ENCODE measurements at regions not wholly inside any gene's neighbourhood (a gene's known extent, or its start where the extent isn't known, plus 50 kb on each side); places are given as distances from the start of the nearest gene placed in this dataset.

GRCh38 chr18:46268671-46269070 lies 164.5 kb downstream of the HAUS1 start:
- no peak for DNase-seq

DNA sequence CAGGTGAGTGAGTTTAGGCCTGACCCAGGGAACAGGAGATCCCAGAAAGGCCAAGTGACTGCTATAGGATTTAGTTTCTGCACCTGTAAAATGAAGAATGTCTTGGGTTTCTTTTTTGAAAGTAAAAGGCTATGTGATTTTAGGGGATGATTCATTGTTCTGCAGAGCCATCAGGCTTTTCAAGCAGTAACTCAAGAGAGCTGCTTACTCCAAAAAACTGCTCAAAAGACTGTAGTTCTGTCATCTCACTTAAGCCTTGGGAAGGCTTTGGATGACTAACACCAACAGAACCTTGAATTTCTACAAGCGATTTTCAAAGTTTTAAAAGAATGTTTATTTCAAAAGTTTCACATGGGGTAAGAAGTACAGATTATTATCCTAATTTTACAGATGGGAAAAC lies 165.1 kb downstream of the HAUS1 start:
- DNase-seq, result no peak

DNA sequence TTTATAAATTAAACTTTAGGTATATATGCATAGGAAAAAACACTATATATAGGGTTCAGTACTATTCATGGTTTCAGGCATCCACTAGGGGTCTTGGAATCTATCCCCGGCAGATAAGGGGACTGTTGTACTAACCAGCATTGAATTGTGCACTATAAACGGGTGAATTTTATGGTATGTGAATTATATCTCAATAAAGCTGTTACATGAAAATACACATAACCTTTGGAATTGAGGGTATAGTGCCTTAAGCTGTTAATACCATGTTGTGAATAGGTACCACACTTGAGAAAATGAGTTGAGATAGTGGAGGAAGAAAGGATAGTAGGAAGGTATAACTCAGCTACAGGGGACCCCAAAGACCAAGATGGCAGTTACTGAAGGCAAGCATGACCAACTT lies 167.3 kb downstream of the HAUS1 start:
- no peak for DNase-seq

DNA sequence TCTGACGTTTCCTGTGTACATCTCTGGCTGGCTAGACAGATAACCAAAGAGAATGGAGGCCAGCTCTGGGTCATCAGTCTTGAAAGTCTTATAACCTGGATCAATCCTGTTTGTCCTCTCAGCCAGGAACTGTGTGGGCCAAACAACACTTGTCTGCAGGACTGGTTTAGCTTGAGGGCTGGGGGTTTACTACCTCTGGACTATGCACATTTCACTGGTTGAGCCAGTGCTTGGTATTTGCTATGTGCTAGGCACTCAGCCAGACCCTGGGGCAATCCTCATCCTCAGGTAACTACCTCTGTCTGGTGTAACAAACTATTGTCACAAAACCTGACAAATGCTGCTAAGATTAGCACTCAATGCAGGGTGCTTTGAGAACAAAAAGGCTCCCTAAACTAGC lies 169.7 kb downstream of the HAUS1 start:
- no peak for DNase-seq

DNA sequence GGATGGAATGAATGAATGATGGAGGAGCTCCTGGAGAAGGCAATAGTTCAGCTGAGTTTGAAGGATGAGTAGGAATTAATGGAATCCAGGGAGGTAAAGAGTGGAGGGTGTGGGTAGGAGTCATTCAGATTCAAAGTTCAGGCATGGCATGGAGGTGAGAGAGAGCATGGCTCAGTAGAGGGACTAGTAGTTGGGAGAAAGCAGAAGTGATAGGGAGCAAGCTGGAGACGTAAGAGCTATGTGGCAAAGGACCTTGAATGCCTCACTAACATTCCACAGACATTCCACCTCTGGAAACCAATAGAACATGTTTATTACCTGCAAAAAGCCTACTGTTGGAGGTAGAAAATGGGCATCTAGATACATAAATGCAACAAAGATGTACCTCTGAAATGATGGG lies 170.1 kb downstream of the HAUS1 start:
- DNase-seq, result no peak

DNA sequence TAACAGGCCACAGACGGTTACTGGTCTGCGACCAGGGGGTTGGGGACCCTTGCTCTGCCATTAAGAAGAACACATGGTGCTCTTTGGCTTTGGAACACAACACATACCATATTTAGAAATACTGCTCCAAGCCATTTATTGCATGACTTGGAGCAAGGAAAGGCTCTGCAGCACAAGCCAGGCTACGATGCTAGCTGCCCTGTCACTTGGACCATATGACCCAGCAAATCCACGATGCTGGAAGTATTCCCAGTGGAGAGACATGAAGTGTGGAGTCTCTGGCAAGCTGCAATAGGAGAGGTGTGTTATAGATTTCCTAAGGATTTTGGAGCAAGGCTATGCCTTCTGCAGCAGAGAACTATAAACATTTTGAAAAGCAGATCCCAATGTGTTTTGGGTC lies 171.2 kb downstream of the HAUS1 start:
- no peak for DNase-seq

- no peak for DNase-seq
Observed at GRCh38 chr18:46276748-46277147, 172.6 kb downstream of the HAUS1 start.

- DNase-seq, result no peak
Observed at GRCh38 chr18:46278481-46279465, 174.6 kb downstream of the HAUS1 start.

GRCh38 chr18:46279673-46280072 lies 175.5 kb downstream of the HAUS1 start:
- DNase-seq, result no peak

DNA sequence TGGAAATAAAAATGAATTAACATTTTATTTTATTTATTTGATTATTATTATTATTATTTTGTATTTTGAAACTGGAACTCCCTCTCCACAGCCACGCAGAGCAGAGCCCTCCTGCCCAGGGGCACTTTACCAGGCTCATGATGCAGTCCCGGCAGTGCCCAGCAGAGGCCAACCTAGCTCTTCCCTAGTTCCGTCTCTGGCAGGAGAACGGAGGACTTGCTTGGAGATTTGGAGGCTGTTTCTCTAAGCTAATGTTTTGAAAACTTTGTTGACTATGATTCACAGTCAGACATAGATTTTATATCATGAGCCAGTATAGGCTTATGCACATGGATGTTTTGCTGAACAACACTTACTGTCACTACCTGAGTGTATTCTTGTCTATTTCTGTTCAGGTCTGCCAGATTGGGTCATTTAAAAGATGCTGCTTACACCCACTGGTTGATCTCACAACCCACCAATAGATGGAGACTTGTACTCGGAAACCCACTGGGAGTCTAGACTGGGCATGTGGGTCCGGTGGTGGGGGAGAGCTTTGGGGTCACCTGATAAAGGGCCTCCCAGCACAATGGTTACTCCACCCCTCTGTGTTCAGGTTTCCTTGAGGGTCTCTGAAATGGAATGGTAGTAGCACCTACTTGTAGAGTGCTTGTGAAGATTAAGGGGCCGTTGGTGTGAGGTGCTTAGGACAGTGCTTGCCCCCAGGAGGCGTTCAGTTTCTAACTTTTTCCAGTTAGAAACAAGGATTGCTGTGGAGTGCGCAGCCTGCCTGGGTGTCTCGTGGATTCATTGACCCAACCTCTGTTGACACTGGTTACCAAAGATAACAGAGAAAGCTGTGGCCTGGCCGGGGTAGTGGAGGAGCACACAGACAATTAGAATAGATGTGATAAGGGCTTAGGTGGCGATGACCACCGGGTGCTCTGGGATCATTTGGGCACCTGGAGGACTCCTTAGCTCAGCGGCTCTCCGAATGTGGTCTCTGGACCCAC lies 177.3 kb downstream of the HAUS1 start:
- peak; percentile 23 to 79 for DNase-seq

- no peak for DNase-seq
Observed at GRCh38 chr18:46282177-46282570, 178.0 kb downstream of the HAUS1 start.

DNA sequence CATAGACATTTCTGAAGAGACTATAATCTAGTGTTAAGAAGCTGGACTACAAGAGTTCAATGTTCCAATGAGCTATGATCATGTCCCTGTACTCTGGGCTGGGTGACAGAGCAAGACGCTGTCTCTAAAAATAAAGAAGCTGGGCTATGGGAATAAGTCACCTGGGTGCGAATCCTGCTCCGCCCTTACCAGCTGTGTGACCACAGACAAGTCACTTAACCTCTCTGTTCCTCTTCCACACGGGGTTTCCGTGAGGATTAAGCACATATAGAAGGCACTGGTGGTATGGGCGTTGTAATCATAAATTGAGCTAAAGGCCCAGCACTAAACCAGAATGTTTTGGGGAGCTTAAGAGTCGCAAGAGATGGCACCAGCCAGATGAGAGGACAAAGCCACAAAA lies 178.5 kb downstream of the HAUS1 start:
- DNase-seq, result no peak

DNA sequence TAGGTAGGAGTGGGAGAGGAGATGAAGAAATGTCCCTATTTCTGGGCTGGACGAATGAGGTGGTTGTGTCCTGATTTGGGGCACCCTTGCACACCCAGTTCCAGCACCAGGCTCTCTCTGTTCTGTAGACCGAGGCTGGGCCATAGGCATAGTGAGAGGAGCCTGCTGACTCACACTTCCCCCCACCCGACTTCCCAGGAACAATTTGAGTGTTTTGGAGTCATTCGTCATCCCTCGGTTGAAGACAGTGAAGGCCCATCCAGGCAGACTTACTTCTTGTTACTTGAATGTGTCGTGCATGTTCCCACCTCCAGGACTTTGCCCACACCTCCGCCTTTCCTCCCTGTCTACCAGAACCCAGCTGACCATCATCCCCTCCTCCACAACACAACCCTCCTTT lies 179.1 kb downstream of the HAUS1 start:
- no peak for DNase-seq

DNA sequence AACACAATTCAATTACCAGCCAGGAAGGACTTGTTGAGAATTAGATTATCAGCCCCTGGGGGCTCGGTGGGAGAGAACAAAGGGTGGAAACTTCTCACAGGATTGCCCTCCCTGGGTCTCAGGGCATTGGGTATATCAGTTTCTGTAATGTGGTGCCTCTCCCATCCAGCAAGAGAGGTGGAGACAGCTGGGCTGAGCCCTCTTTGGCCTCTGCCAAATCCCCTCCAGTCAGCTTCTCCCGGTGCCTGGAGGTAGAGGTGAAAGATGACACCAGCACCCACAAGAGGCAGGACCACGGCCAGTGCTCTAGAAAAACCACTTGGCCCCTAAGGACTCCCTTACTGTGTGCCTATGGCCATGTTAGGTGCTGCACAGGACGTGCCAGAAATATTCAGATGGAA lies 179.7 kb downstream of the HAUS1 start:
- DNase-seq, result peak in 1 of 2 experiments; percentile 9

DNA sequence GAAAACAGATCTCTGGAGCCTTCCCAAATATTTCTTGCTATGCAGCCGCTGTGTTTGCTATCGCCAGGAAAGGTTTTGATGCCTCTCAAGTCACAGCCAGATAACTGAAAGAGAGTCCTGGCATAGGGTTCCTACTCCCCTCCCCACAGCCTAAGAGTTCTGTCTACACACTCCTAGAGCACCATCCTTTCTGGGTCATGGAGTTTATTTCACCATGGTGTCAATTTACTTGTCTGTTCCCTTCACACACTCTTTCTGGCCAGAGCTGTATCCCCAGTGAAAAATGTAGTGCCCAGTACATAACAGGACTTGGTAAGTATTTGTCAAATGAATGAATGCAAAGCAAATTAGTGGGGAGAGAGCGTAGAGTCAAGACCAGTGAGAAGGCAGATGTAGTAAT lies 185.3 kb downstream of the HAUS1 start:
- no peak for DNase-seq

GRCh38 chr18:46289931-46290330 lies 185.7 kb downstream of the HAUS1 start:
- no peak for DNase-seq

- DNase-seq, result no peak
Observed at GRCh38 chr18:46290440-46291020, 186.3 kb downstream of the HAUS1 start.

DNA sequence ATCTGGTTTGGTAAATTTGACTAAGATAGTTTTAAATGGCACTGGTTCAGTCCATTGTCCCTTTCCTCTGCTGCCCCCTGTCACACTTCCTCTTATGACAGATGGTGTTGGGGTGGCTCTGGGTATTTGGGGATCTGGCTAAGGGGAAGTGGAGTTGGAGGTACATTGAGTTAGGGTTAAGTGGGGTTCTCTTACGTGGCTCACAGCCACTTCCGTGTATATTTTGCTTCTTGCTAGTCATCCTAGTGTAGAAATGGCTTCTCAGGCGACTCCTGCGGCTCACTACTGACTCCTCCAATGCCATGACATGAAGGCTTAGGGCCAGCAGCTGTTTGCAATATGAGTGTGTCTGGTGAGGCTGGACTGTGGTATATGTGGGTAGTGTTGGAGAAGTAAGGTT lies 187.0 kb downstream of the HAUS1 start:
- DNase-seq, result no peak

DNA sequence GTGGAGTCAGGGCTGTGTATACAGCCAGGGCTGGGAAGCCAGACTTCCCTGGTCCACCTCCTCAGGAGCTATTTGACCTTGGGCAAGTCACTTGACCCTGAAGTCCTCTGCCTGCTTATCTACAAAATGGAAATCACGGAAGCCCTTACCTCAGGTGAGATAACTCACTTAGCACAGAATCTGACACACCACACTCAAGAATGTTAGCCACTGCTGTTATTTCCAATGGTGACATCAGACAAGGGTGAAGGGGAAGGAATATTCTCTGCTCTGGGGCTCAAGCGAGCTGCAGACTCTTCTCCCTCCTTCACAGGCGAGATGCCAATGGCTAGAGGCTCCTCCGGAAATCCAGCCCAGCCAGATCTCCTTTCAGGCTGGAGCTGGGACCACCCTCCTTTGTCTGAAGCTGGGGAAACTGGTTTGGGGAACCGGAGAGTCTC lies 189.6 kb downstream of the HAUS1 start:
- no peak for DNase-seq

GRCh38 chr18:46294318-46294717 lies 190.1 kb downstream of the HAUS1 start:
- no peak for DNase-seq

DNA sequence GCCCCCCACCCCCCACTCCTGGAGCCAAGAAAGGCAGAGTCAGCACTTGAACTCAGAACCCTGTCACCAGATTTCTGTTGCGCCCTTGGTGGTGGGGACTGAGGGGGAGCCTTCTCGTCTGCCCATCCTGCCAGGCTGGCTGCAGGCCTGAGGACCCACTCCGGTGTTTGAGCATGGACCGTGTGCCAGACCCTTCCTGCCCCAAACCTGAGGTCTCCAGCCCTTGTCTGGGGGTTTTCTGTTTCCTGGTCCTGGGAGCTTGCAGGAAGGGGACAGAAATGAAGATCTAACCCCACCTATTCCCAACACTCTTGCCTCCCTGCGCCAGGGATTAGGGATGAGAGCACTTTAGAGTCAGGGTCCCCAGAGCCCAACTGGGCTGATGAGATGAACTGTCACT lies 190.6 kb downstream of the HAUS1 start:
- no peak for DNase-seq

DNA sequence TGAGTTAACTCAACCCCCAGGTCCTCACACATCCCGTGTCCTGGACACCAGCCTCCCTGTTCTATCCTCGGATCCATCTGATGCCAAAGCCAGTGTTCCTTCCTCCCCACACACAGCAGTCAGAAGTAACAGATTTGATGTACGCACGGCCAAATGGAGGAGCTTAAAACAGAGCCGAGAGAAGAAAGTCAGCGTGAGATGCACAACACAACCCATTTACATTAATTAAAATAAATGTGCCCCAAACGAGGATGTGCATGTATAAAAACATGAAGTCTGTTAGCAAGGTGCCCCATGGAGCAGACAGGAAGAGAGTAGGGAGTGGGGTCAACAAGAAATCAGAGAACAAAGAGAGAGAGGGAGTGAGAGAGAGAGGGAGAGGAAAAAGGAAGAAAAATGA lies 191.2 kb downstream of the HAUS1 start:
- DNase-seq, result no peak

- DNase-seq, result no peak
Observed at GRCh38 chr18:46296656-46297055, 192.5 kb downstream of the HAUS1 start.
